ENCODE measurements at regions not wholly inside any gene's neighbourhood (a gene's known extent, or its start where the extent isn't known, plus 50 kb on each side); places are given as distances from the start of the nearest gene placed in this dataset.

DNA sequence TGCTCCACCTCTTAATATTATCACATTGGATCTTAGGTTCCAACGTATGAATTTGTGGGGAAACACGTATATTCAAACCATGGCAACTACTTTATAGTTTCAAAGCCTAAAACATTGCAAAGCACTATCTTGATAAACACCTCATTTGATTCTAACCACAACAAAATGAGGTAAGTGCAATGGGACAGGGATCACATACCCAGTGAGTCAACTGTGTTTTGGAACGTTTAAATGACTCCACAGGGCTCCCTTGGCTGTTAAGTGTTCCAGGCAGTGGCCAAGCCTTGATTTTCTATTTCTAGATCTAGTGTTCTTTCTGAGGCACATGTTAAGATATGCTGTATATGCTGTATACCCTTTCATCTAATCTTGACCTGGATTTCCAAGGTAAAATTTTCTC is 54.5 kb upstream of the C1QTNF7 start:
- TF ChIP-seq, protein P1, sequence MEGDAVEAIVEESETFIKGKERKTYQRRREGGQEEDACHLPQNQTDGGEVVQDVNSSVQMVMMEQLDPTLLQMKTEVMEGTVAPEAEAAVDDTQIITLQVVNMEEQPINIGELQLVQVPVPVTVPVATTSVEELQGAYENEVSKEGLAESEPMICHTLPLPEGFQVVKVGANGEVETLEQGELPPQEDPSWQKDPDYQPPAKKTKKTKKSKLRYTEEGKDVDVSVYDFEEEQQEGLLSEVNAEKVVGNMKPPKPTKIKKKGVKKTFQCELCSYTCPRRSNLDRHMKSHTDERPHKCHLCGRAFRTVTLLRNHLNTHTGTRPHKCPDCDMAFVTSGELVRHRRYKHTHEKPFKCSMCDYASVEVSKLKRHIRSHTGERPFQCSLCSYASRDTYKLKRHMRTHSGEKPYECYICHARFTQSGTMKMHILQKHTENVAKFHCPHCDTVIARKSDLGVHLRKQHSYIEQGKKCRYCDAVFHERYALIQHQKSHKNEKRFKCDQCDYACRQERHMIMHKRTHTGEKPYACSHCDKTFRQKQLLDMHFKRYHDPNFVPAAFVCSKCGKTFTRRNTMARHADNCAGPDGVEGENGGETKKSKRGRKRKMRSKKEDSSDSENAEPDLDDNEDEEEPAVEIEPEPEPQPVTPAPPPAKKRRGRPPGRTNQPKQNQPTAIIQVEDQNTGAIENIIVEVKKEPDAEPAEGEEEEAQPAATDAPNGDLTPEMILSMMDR (IDR thresholded peaks at IDR 0.05; ENCODE audit: insufficient read depth, low read depth, low read length, missing control alignments): no peak
- H3K4me3 ChIP-seq (ENCODE audit: low read length): no peak overlapping the region
- DNase-seq (ENCODE audit: low read depth): peak; percentile 25

DNA sequence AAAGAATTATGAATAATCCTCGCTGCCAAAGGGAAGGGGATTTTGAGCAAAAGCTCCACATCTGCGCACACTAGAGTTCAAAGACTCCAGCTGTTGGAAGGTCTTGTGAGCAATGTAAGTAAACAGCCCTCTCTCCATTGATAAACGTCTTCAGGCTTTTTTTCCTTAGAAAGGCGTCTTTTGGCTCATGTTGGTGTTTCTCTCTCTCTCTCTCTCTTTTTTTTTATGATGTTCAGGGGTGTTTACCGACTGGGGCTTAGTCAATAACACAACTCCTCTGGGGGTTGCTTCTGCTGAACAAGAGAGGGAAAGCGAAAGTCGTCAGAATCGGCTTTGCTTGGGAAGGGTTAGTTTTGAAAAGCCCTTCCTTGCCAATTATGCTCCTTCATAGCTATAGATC is 53.2 kb upstream of the C1QTNF7 start:
- TF ChIP-seq, protein P1 (IDR thresholded peaks at IDR 0.05; ENCODE audit: insufficient read depth, low read depth, low read length, missing control alignments): no peak
- DNase-seq (ENCODE audit: low read depth): no peak
- no peak overlapping the region for H3K4me3 ChIP-seq (ENCODE audit: low read length)

DNA sequence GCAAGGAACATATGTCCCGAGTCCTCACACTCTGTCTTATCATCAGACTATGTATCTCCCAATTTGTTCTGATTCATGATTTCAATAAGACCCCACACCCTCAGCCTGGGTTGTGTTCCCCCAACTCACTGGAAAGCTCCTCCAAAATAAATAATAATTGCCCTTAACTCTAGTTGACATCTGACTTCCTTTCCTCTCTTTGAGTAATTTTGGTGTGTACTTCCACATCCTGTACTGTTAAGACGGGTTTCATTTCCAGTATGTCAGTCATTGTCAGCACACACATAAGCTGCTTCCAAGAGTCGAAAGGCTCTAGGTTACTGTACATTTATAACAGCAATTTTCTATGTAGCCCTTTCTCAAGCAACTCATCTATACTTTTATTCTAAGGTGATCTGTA is 52.2 kb upstream of the C1QTNF7 start:
- no peak overlapping the region for H3K4me3 ChIP-seq (ENCODE audit: low read length)
- no peak for DNase-seq (ENCODE audit: low read depth)
- TF ChIP-seq, protein P1 (IDR thresholded peaks at IDR 0.05; ENCODE audit: insufficient read depth, low read depth, low read length, missing control alignments): no peak

DNA sequence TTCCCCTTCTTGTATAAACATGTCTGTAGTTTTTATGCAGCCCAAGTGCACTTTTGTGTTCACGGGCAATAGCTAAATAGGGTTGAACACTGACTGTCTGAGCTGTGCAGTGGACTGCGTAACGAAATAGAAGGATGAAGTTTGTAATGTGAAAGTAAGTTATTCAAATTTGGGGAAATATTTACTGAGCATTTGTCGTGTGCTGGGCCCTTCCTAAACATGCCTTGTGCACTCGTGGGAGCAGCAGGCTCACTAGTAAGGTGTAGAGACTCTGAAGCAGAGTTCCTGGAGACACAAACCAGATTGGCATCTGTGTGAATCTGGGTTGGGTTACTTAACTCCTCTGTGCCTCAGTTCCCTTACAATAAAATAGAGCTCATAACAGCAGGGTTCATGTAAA is 51.7 kb upstream of the C1QTNF7 start:
- DNase-seq (ENCODE audit: low read depth): peak; percentile 15
- H3K4me3 ChIP-seq (ENCODE audit: low read length): no peak overlapping the region
- TF ChIP-seq, protein P1 (IDR thresholded peaks at IDR 0.05; ENCODE audit: insufficient read depth, low read depth, low read length, missing control alignments): no peak

DNA sequence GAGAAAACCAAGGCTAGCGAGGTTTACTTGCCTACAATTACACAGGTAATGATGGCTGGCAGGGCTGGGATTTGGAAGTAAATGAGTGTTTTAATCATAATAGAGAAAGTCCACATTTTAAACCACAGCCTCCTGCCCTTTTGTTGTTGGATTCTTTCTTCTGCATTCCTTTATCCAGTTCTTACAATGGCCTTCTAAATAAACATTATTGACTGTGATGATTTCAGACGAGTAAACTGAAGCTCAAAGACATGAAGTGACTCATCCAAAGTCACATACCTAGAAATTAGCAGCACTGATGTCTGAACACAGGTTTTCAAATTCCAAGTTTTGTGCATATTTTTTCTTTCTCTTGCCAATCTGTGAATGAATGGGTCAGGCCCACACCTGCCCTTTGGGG is 51.2 kb upstream of the C1QTNF7 start:
- DNase-seq (ENCODE audit: low read depth): peak; percentile 74
- TF ChIP-seq, protein P1 (IDR thresholded peaks at IDR 0.05; ENCODE audit: insufficient read depth, low read depth, low read length, missing control alignments): no peak
- H3K4me3 ChIP-seq (ENCODE audit: low read length): no peak overlapping the region

Data from epithelial cell of esophagus (primary cell).